Activated CD8-positive, alpha-beta T cell treated with anti-CD3 and anti-CD28 coated beads for 36 hours (primary cell): ENCODE measurements at regions not wholly inside any gene's neighbourhood (a gene's known extent, or its start where the extent isn't known, plus 50 kb on each side); places are given as distances from the start of the nearest gene placed in this dataset.

Experiments used
- ATAC-seq: fragments of 200-7000 bp; cut with Tn5 transposase; one replicate; pipeline ENCODE4 v1.10.0; 2021; ENCODE audit warnings: mild to moderate bottlenecking, moderate library complexity
- CTCF ChIA-PET: fragments of 350-600 bp; sonication (Branson Sonifier 250); formaldehyde crosslinking; loops from one replicate; lab custom pipeline; 2021; ENCODE audit warnings: antibody characterized with exemption; lab: Charles Lee
- POLR2A ChIA-PET: fragments of 350-600 bp; sonication (Branson Sonifier 250); formaldehyde crosslinking; loops from one replicate; lab custom pipeline; 2021; ENCODE audit warnings: antibody characterized with exemption; lab: Charles Lee
- DNase-seq: peaks from one replicate; pipeline ENCODE4 v3.0.0-alpha.2; 2020
- H3K27ac Mint-ChIP-seq: one replicate; pipeline ENCODE4 v1.8.0; 2021; ENCODE audit warnings: mild to moderate bottlenecking, mixed read lengths
- H3K27me3 Mint-ChIP-seq: one replicate; pipeline ENCODE4 v1.8.0; 2021; ENCODE audit warnings: mixed read lengths
- H3K36me3 Mint-ChIP-seq: one replicate; pipeline ENCODE4 v1.8.0; 2021; ENCODE audit warnings: low read depth, mixed read lengths
- H3K4me1 Mint-ChIP-seq: one replicate; pipeline ENCODE4 v1.8.0; 2021; ENCODE audit warnings: low read depth, mixed read lengths
- H3K4me3 Mint-ChIP-seq: one replicate; pipeline ENCODE4 v1.8.0; 2021; ENCODE audit warnings: mild to moderate bottlenecking, moderate library complexity, mixed read lengths
- H3K9me3 Mint-ChIP-seq: one replicate; pipeline ENCODE4 v1.8.0; 2021; ENCODE audit warnings: mixed read lengths
- CTCF ChIP-seq: fragments of 200-600 bp; IDR thresholded peaks from one replicate; pipeline ENCODE4 v1.8.0; 2022; ENCODE audit warnings: antibody characterized with exemption, mild to moderate bottlenecking
- intact Hi-C: fragments of 100-400 bp; cut with micrococcal nuclease; formaldehyde crosslinking; loops from one replicate; pipeline ENCODE4 v1.10.0; 2022

GRCh38 chr18:29531746-29532145, 1354.8 kb upstream of the CDH2 start:
- TF ChIP-seq CTCF: no peak
- CTCF ChIA-PET: no interaction called here
- POLR2A ChIA-PET: no interaction called here
- H3K36me3 Mint-ChIP-seq: no peaks in the 10 kb centered on the region
- no peak overlapping the region for H3K27ac Mint-ChIP-seq
- H3K9me3 Mint-ChIP-seq: peaks cover 8% of the 10 kb centered on the region
- ATAC-seq (no peak), DNase-seq (no peak)
- intact Hi-C loops: no loop called here
- no peaks in the 10 kb centered on the region for H3K4me1 Mint-ChIP-seq
- H3K4me3 Mint-ChIP-seq: no peak overlapping the region
- H3K27me3 Mint-ChIP-seq: no peaks in the 10 kb centered on the region

GRCh38 chr18:29523371-29523770, 1346.4 kb upstream of the CDH2 start:
- POLR2A ChIA-PET: no interaction called here

GRCh38 chr18:29512761-29513160, 1335.8 kb upstream of the CDH2 start:
- ChIA-PET CTCF (no interaction called here), POLR2A (no interaction called here)
- Mint-ChIP-seq H3K9me3 (peaks cover 4% of the 10 kb centered on the region), H3K4me3 (no peak overlapping the region), H3K27me3 (no peaks in the 10 kb centered on the region), H3K27ac (no peak overlapping the region), H3K36me3 (no peaks in the 10 kb centered on the region), H3K4me1 (no peaks in the 10 kb centered on the region)
- ATAC-seq (no peak), DNase-seq (no peak)
- intact Hi-C loops: no loop called here
- no peak for TF ChIP-seq CTCF

More at GRCh38 chr18:29523371-29523770, 1346.4 kb upstream of the CDH2 start:
- Mint-ChIP-seq H3K4me3 (no peak overlapping the region), H3K27me3 (no peaks in the 10 kb centered on the region), H3K36me3 (no peaks in the 10 kb centered on the region), H3K9me3 (peaks cover 17% of the 10 kb centered on the region), H3K4me1 (no peaks in the 10 kb centered on the region), H3K27ac (no peak overlapping the region)
- no peak for ATAC-seq
- DNase-seq: no peak
- CTCF ChIA-PET: no interaction called here
- no peak for TF ChIP-seq CTCF
- intact Hi-C loops: no loop called here

GRCh38 chr18:29512203-29512602, 1335.3 kb upstream of the CDH2 start:
- Mint-ChIP-seq H3K4me1 (no peaks in the 10 kb centered on the region), H3K27me3 (no peaks in the 10 kb centered on the region), H3K9me3 (peaks cover 6% of the 10 kb centered on the region), H3K4me3 (no peak overlapping the region), H3K36me3 (no peaks in the 10 kb centered on the region), H3K27ac (no peak overlapping the region)
- DNase-seq (no peak), ATAC-seq (no peak)
- intact Hi-C loops: no loop called here
- no peak for TF ChIP-seq CTCF
- CTCF ChIA-PET: no interaction called here
- POLR2A ChIA-PET: no interaction called here

- intact Hi-C loops: no loop called here
- Mint-ChIP-seq H3K36me3 (no peaks in the 10 kb centered on the region), H3K4me3 (no peak overlapping the region), H3K27ac (no peak overlapping the region), H3K9me3 (peaks cover 7% of the 10 kb centered on the region), H3K4me1 (no peaks in the 10 kb centered on the region), H3K27me3 (no peaks in the 10 kb centered on the region)
- ChIA-PET POLR2A (no interaction called here), CTCF (no interaction called here)
- ATAC-seq (no peak), DNase-seq (no peak)
- TF ChIP-seq CTCF: no peak
Measured at GRCh38 chr18:29501952-29502351, 1325.0 kb upstream of the CDH2 start.
